Fibroblast of pulmonary artery (primary cell): ENCODE measurements at regions not wholly inside any gene's neighbourhood (a gene's known extent, or its start where the extent isn't known, plus 50 kb on each side); places are given as distances from the start of the nearest gene placed in this dataset.
"Not testable (repeated sequence)": the region's sequence is repeated elsewhere in the genome, so short reads cannot be mapped to it uniquely, and the experiment has no call there.

Experiments
- DNase-seq: peaks from one replicate; pipeline ENCODE4 v3.0.0-alpha.2; 2010; ENCODE audit warnings: low read depth
- H3K4me3 ChIP-seq: replicated peaks from 2 replicates; pipeline ENCODE4 v1.5.1; 2011; ENCODE audit warnings: low read depth, mild to moderate bottlenecking, control low read depth, low read length, moderate library complexity
- CTCF ChIP-seq: IDR thresholded peaks from 2 replicates; pipeline ENCODE4 v1.5.1; 2011; ENCODE audit warnings: mild to moderate bottlenecking, control low read depth, low read length, inconsistent platforms; ENCODE audit errors: missing control alignments

GRCh38 chr13:65932013-65932412, 1298.1 kb downstream of the PCDH9 start:
- TF ChIP-seq CTCF = no peak
- no peak for DNase-seq
- H3K4me3 ChIP-seq = no peak overlapping the region

DNA sequence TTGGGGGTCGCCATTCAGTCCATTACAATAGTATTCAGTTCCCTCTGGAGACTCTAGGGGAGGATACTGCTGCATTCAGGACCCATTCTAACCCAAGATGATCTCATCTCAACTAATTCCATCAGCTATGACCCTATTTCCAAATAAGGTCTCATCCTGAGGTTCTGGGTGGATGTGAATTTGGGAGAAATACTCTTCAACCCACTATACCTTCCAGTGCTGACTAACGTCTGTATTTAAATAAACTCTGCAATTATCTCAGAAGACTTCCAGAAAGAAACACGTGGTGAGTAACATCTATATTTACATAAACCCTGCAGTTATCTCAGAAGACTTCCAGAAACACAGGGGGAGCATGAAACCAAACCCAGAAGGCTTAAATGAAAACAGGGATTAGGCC, 1300.7 kb downstream of the PCDH9 start:
- no peak for TF ChIP-seq CTCF
- H3K4me3 ChIP-seq = no peak overlapping the region
- no peak for DNase-seq

DNA sequence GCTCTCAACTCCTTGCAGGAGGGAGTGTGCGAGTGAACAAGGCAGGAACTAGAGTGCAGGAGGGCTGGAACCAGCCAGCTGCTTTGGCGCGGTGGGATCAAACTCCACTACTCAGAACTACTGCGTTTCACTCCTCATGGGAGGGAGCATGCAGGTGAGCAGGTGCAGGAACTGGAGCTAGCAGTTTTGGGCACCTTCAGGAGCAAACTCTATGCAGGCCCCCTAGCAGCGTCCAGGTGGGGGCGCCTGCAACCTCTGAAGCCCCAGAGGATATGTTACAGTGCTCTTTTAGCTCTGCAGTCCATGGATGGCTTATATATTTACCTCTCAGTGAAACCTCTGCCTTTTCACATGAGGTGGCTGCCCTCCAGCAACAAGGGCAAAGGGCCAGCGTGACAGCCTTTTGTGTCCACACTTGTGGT, 1303.4 kb downstream of the PCDH9 start:
- peak; percentile 36 for TF ChIP-seq CTCF
- DNase-seq = no peak
- H3K4me3 ChIP-seq = no peak overlapping the region

DNA sequence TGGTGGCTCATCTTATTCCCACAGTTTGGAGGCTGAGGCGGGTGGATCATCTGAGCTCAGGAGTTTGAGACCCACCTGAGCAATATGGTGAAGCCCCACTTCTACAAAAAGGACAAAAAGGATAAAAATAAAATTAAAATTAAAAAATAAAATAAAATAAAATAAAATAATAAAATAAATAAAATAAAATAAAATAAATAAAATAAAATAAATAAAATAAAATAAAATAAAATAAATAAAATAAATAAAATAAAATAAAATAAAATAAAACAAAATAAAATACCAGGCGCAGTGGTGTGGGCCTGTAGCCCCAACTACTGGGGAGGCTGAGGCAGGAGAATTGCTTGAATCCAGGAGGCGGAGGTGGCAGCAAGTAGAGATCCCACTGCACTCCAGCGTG, 1307.3 kb downstream of the PCDH9 start:
- DNase-seq = not testable (repeated sequence)

DNA sequence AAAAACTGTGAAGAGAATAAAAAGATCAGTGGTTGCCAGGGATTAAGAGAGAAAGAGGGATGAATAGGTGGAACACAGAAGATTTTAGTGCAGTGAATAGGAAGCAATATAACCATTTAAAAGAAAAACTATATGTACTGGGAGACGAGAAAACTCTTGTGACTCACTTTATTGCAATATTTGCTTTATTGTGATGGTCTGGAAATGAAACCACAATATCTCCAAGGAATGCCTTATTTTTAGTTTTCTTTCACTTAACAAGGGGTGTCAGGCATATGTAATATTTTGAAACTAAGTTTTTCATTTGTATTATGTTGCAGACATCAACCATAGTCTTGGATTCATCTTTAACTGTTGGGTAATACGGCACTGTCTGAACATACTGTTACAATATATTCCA, 1308.2 kb downstream of the PCDH9 start:
- DNase-seq = no peak

More for the DNA sequence above, 1307.3 kb downstream of the PCDH9 start:
- H3K4me3 ChIP-seq = not testable (repeated sequence)

GRCh38 chr13:65917731-65918130, 1312.4 kb downstream of the PCDH9 start:
- no peak for DNase-seq
- H3K4me3 ChIP-seq = no peak overlapping the region
- no peak for TF ChIP-seq CTCF

More for the DNA sequence above, 1308.2 kb downstream of the PCDH9 start:
- no peak overlapping the region for H3K4me3 ChIP-seq
- no peak for TF ChIP-seq CTCF

GRCh38 chr13:65915195-65915594, 1314.9 kb downstream of the PCDH9 start:
- H3K4me3 ChIP-seq = no peak overlapping the region
- no peak for DNase-seq
- TF ChIP-seq CTCF = no peak
